ENCODE measurements at regions not wholly inside any gene's neighbourhood (a gene's known extent, or its start where the extent isn't known, plus 50 kb on each side); places are given as distances from the start of the nearest gene placed in this dataset.

DNA sequence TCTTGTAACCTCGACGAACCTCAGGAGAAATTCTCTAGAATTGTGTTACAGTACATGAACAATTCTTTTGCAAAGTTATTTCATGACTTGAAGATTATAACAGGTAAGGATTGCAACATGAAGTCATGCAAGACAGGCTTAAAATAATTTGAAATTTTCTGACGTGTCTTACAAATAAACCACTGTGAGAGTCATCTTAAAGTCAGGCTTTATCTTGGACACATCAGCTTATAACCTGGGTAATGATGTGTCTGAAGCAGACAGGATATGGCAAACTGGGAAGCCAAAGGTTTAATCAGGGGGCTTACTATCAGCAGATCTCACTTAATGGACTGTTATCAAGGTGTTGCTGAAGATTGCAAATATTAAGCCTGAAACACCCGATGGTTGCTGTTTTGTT, 407.8 kb downstream of the KLF5 start:
- Histone ChIP-seq H3K4me3 (no peak overlapping the region), H3K9me3 (ENCODE audit: low read depth, low read length) (no peaks in the 10 kb centered on the region), H3K36me3 (ENCODE audit: insufficient read depth, low read length) (no peaks in the 10 kb centered on the region), H3K9ac (ENCODE audit: insufficient read length) (no peak overlapping the region), H3K27ac (no peak overlapping the region)
- DNase-seq (ENCODE audit: low read depth, low spot score), result no peak
- TF ChIP-seq EZH2 (IDR thresholded peaks at IDR 0.05) (no peak), FOXP2 (optimal IDR thresholded peaks at IDR 0.05; ENCODE audit: control extremely low read depth, extremely low read length, insufficient read depth) (no peak), POLR2AphosphoS5 (IDR thresholded peaks at IDR 0.05; ENCODE audit: borderline replicate concordance, low read depth, low read length) (no peak)

DNA sequence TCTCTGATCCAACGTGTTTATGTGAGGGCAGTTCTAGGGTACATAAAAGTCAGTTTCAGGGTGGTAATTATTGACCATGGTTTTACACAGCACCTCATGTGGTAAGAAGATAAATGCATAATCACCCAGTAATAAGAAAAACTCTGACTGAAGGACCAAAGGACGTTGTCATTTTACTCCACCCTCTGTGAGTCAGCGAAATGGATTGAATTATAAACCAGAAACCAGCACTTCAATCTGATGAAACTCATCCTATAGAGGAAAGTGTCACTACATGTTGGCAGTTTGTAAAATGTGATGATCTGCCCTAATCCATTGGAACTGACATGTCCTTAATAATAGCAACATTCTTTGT, 406.8 kb downstream of the KLF5 start:
- H3K36me3 ChIP-seq (ENCODE audit: insufficient read depth, low read length), result no peaks in the 10 kb centered on the region
- no peak for DNase-seq (ENCODE audit: low read depth, low spot score)
- H3K9ac ChIP-seq (ENCODE audit: insufficient read length), result no peak overlapping the region
- H3K27ac ChIP-seq, result no peak overlapping the region
- H3K9me3 ChIP-seq (ENCODE audit: low read depth, low read length), result no peaks in the 10 kb centered on the region
- TF ChIP-seq EZH2 (IDR thresholded peaks at IDR 0.05), result no peak
- no peak for TF ChIP-seq FOXP2 (optimal IDR thresholded peaks at IDR 0.05; ENCODE audit: control extremely low read depth, extremely low read length, insufficient read depth)
- no peak for TF ChIP-seq POLR2AphosphoS5 (IDR thresholded peaks at IDR 0.05; ENCODE audit: borderline replicate concordance, low read depth, low read length)
- no peak overlapping the region for H3K4me3 ChIP-seq

- H3K27ac ChIP-seq, result no peak overlapping the region
Observed at GRCh38 chr13:73464758-73465616, 406.2 kb downstream of the KLF5 start.

DNA sequence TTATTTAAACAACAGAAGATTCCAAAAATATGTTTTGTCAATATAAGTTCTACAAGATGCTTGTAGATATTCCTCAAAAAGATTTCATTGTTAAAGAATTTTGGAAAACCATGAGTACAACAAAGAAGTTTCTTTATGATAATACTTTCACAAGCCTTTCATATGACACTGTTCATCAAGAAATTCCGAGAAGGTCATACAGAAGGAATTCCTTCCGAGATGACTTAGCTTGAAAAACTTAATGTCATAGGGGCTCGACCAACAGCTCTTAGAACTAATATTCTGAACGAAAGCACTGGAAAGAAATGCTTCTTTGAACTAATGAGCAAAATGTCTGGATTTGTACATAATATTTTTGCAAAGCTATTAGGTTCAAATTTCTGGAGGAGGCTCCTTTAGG, 403.4 kb downstream of the KLF5 start:
- no peak for DNase-seq (ENCODE audit: low read depth, low spot score)
- Histone ChIP-seq H3K36me3 (ENCODE audit: insufficient read depth, low read length) (no peaks in the 10 kb centered on the region), H3K27ac (no peak overlapping the region), H3K9ac (ENCODE audit: insufficient read length) (no peak overlapping the region), H3K4me3 (no peak overlapping the region), H3K9me3 (ENCODE audit: low read depth, low read length) (no peaks in the 10 kb centered on the region)
- TF ChIP-seq POLR2AphosphoS5 (IDR thresholded peaks at IDR 0.05; ENCODE audit: borderline replicate concordance, low read depth, low read length), result no peak
- TF ChIP-seq FOXP2 (optimal IDR thresholded peaks at IDR 0.05; ENCODE audit: control extremely low read depth, extremely low read length, insufficient read depth), result no peak
- TF ChIP-seq EZH2 (IDR thresholded peaks at IDR 0.05), result no peak

More at GRCh38 chr13:73464758-73465616, 406.2 kb downstream of the KLF5 start:
- H3K9ac ChIP-seq (ENCODE audit: insufficient read length), result no peak overlapping the region
- TF ChIP-seq FOXP2 (optimal IDR thresholded peaks at IDR 0.05; ENCODE audit: control extremely low read depth, extremely low read length, insufficient read depth) (no peak), POLR2AphosphoS5 (IDR thresholded peaks at IDR 0.05; ENCODE audit: borderline replicate concordance, low read depth, low read length) (no peak), EZH2 (IDR thresholded peaks at IDR 0.05) (no peak)
- no peak overlapping the region for H3K4me3 ChIP-seq
- DNase-seq (ENCODE audit: low read depth, low spot score), result no peak
- no peaks in the 10 kb centered on the region for H3K9me3 ChIP-seq (ENCODE audit: low read depth, low read length)
- no peaks in the 10 kb centered on the region for H3K36me3 ChIP-seq (ENCODE audit: insufficient read depth, low read length)

DNA sequence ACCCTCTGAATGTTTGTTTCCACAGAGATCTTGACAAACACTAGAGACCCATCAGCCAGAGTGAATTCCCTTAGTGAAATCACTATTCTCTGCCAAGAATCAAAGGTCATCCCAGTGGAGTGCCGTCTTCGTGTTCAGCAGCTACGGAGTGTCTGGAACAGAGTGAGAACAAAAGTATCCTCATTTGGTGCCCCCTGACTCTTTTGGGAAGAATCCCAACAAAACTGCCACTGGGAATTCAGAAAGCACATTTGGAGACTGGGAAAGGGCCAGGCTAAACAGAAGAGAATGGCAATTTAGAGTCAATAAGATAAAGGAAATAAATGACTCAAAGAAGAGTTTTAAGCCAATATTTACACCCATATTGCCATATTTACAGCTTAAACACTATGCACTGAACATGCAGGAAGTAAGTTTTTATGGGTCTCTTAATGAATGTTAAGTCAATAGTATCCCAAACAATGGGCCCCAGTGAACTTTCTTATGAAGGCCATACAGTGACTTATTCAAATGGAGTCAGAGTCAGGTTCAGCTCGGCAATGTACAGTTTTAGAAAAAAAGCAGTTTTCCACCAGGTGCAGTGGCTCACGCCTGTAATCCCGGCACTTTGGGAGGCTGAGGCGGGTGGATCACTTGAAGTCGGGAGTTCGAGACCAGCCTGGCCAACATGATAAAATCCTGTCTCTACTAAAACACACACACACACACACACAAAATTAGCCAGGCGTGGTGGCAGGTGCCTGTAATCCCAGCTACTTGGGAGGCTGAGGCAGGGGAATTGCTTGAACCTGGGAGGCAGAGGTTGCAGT, 392.6 kb downstream of the KLF5 start:
- Histone ChIP-seq H3K36me3 (ENCODE audit: insufficient read depth, low read length) (no peaks in the 10 kb centered on the region), H3K9me3 (ENCODE audit: low read depth, low read length) (no peaks in the 10 kb centered on the region), H3K4me3 (no peak overlapping the region), H3K9ac (ENCODE audit: insufficient read length) (no peak overlapping the region), H3K27ac (no peak overlapping the region)
- DNase-seq (ENCODE audit: low read depth, low spot score), result no peak
- TF ChIP-seq FOXP2 (optimal IDR thresholded peaks at IDR 0.05; ENCODE audit: control extremely low read depth, extremely low read length, insufficient read depth), result no peak
- TF ChIP-seq POLR2AphosphoS5 (IDR thresholded peaks at IDR 0.05; ENCODE audit: borderline replicate concordance, low read depth, low read length), result no peak
- no peak for TF ChIP-seq EZH2 (IDR thresholded peaks at IDR 0.05)

GRCh38 chr13:73450583-73450982, 391.8 kb downstream of the KLF5 start:
- Histone ChIP-seq H3K9me3 (ENCODE audit: low read depth, low read length) (no peaks in the 10 kb centered on the region), H3K4me3 (no peak overlapping the region), H3K36me3 (ENCODE audit: insufficient read depth, low read length) (no peaks in the 10 kb centered on the region), H3K9ac (ENCODE audit: insufficient read length) (no peak overlapping the region), H3K27ac (no peak overlapping the region)
- no peak for TF ChIP-seq EZH2 (IDR thresholded peaks at IDR 0.05)
- no peak for TF ChIP-seq POLR2AphosphoS5 (IDR thresholded peaks at IDR 0.05; ENCODE audit: borderline replicate concordance, low read depth, low read length)
- TF ChIP-seq FOXP2 (optimal IDR thresholded peaks at IDR 0.05; ENCODE audit: control extremely low read depth, extremely low read length, insufficient read depth), result no peak
- DNase-seq (ENCODE audit: low read depth, low spot score), result no peak

GRCh38 chr13:73449252-73449651, 390.4 kb downstream of the KLF5 start:
- H3K4me3 ChIP-seq, result no peak overlapping the region
- no peaks in the 10 kb centered on the region for H3K9me3 ChIP-seq (ENCODE audit: low read depth, low read length)
- no peak overlapping the region for H3K9ac ChIP-seq (ENCODE audit: insufficient read length)
- no peak for DNase-seq (ENCODE audit: low read depth, low spot score)
- no peak for TF ChIP-seq POLR2AphosphoS5 (IDR thresholded peaks at IDR 0.05; ENCODE audit: borderline replicate concordance, low read depth, low read length)
- no peak for TF ChIP-seq EZH2 (IDR thresholded peaks at IDR 0.05)
- TF ChIP-seq FOXP2 (optimal IDR thresholded peaks at IDR 0.05; ENCODE audit: control extremely low read depth, extremely low read length, insufficient read depth), result no peak
- no peak overlapping the region for H3K27ac ChIP-seq
- no peaks in the 10 kb centered on the region for H3K36me3 ChIP-seq (ENCODE audit: insufficient read depth, low read length)

DNA sequence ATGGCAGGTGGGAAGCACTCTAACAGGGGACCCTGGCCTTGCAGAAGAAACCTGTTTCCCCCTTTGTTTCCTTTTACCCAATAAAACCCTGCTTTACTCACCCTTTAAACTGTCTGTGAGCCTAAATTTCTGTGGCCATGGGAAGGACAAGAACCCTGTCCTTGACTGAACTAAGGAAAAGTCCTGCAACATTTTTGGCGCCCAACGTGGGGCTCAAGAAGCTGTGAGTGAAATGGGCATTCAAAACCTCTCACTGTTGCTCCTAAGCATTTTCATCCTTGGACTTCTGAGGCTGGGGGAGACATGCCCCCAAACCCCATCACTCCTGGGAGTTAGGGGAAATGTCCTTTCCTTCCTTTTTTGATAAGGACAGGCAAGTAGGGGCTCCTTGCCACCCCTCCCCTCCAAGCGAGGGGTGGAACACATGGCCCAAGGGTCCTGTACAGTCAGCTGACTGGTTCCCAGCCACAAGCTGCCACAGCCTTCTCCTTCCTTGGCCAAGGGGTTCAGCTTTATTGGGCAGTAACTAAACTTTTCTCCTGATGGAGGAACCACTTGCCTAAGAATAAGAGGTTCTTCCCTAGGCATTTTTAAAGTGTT, 381.6 kb downstream of the KLF5 start:
- Histone ChIP-seq H3K9ac (ENCODE audit: insufficient read length) (no peak overlapping the region), H3K36me3 (ENCODE audit: insufficient read depth, low read length) (no peaks in the 10 kb centered on the region), H3K9me3 (ENCODE audit: low read depth, low read length) (peaks cover 14% of the 10 kb centered on the region; the same call in 1 of the 2 replicates), H3K4me3 (no peak overlapping the region), H3K27ac (no peak overlapping the region)
- TF ChIP-seq FOXP2 (optimal IDR thresholded peaks at IDR 0.05; ENCODE audit: control extremely low read depth, extremely low read length, insufficient read depth), result no peak
- TF ChIP-seq POLR2AphosphoS5 (IDR thresholded peaks at IDR 0.05; ENCODE audit: borderline replicate concordance, low read depth, low read length), result no peak
- no peak for TF ChIP-seq EZH2 (IDR thresholded peaks at IDR 0.05)
- no peak for DNase-seq (ENCODE audit: low read depth, low spot score)

Measured in SK-N-MC (cell line).